Suprapubic skin (tissue), 4 donors: ENCODE measurements at regions not wholly inside any gene's neighbourhood (a gene's known extent, or its start where the extent isn't known, plus 50 kb on each side); places are given as distances from the start of the nearest gene placed in this dataset.

ENCODE experiments used
- EP300 ChIP-seq: sonication (generic); formaldehyde crosslinking; IDR thresholded peaks from one replicate; pipeline ENCODE4 v1.6.1; 2017; ENCODE audit warnings: antibody characterized with exemption
- POLR2A ChIP-seq, 2 donors: fragments of 450-650 bp; IDR thresholded peaks; one replicate each; pipeline ENCODE4 v1.6.1; 2017; ENCODE audit warnings: antibody characterized with exemption in 2 of 2, mild to moderate bottlenecking in 2 of 2, moderate library complexity in 2 of 2
- POLR2AphosphoS5 ChIP-seq, 3 donors: sonication (generic); formaldehyde crosslinking; IDR thresholded peaks; one replicate each; pipeline ENCODE4 v1.6.1; 2017; ENCODE audit warnings: antibody characterized with exemption in 3 of 3
- TF ChIP-seq, protein P1 (sequence below), 2 donors: fragments of 200-600 bp in 1 of 2; fragments of 450-650 bp in 1 of 2; sonication (generic) in 1 of 2; IDR thresholded peaks; one replicate each; pipeline ENCODE4 v1.5.1; 2016 to 2019; ENCODE audit warnings: antibody characterized with exemption in 2 of 2, mild to moderate bottlenecking in 1 of 2, moderate library complexity in 1 of 2

DNA sequence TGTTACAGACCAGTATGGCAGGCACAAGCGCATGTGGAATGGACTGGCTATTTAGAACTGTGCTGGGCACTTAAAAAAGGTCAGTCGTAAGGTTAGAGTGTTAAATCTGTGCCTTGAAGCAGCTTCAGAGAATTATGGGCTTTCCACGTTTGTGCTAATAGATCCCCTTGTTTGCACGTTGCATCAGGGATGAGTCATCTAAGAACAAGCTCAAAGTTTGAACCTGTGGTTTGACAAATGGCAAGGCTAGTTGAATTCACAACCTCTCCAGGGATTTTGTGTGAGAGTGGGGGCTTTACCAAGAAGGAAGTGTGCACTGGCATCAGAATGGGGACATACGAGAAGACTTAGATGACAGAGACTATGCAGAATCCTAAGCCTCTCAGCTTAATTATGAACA, 249.6 kb downstream of the IRX1 start:
- TF ChIP-seq, protein P1, sequence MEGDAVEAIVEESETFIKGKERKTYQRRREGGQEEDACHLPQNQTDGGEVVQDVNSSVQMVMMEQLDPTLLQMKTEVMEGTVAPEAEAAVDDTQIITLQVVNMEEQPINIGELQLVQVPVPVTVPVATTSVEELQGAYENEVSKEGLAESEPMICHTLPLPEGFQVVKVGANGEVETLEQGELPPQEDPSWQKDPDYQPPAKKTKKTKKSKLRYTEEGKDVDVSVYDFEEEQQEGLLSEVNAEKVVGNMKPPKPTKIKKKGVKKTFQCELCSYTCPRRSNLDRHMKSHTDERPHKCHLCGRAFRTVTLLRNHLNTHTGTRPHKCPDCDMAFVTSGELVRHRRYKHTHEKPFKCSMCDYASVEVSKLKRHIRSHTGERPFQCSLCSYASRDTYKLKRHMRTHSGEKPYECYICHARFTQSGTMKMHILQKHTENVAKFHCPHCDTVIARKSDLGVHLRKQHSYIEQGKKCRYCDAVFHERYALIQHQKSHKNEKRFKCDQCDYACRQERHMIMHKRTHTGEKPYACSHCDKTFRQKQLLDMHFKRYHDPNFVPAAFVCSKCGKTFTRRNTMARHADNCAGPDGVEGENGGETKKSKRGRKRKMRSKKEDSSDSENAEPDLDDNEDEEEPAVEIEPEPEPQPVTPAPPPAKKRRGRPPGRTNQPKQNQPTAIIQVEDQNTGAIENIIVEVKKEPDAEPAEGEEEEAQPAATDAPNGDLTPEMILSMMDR (IDR thresholded peaks at IDR 0.05): no peak
- TF ChIP-seq POLR2A (IDR thresholded peaks at IDR 0.05) (no peak), POLR2AphosphoS5 (IDR thresholded peaks at IDR 0.05) (no peak), EP300 (no peak)
